ENCODE measurements at regions not wholly inside any gene's neighbourhood (a gene's known extent, or its start where the extent isn't known, plus 50 kb on each side); places are given as distances from the start of the nearest gene placed in this dataset.

DNA sequence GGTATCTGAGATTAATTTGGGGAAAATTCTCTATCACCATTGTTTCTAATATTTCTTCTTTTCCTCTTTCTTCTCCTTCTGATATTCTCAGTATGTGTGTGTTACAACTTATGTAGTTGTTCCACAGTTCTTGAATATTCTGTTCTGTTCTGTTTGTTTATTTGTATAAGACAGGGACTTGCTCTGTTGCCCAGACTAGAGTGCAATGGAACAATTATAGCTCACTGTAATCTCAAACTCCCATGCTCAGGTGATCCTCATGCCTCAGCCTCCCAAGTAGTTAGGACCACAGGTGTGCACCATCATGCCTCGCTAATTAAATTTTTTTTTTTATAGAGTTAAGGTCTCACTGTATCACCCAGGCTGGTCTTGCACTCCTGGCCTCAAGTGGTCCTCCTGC is 145.8 kb upstream of the TUT7 start:
- TF ChIP-seq, protein P1, sequence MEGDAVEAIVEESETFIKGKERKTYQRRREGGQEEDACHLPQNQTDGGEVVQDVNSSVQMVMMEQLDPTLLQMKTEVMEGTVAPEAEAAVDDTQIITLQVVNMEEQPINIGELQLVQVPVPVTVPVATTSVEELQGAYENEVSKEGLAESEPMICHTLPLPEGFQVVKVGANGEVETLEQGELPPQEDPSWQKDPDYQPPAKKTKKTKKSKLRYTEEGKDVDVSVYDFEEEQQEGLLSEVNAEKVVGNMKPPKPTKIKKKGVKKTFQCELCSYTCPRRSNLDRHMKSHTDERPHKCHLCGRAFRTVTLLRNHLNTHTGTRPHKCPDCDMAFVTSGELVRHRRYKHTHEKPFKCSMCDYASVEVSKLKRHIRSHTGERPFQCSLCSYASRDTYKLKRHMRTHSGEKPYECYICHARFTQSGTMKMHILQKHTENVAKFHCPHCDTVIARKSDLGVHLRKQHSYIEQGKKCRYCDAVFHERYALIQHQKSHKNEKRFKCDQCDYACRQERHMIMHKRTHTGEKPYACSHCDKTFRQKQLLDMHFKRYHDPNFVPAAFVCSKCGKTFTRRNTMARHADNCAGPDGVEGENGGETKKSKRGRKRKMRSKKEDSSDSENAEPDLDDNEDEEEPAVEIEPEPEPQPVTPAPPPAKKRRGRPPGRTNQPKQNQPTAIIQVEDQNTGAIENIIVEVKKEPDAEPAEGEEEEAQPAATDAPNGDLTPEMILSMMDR (IDR thresholded peaks at IDR 0.05 in 8 of 11, conservative IDR thresholded peaks at IDR 0.05 in 3 of 11), result no peak
- TF ChIP-seq POLR2AphosphoS5 (IDR thresholded peaks at IDR 0.05) (no peak), POLR2A (IDR thresholded peaks at IDR 0.05) (no peak)

Data from spleen (tissue), 7 donors.